Colonic mucosa (tissue), 4 donors: ENCODE measurements at regions not wholly inside any gene's neighbourhood (a gene's known extent, or its start where the extent isn't known, plus 50 kb on each side); places are given as distances from the start of the nearest gene placed in this dataset.

ENCODE experiments used
- DNase-seq: peaks from one replicate; pipeline ENCODE4 v3.0.0-alpha.2; 2020
- H3K27ac ChIP-seq: fragments of 200-600 bp; one replicate; pipeline ENCODE4 v1.8.0; 2021
- H3K27me3 ChIP-seq: fragments of 200-600 bp; one replicate; pipeline ENCODE4 v1.8.0; 2021
- H3K36me3 ChIP-seq: fragments of 200-600 bp; one replicate; pipeline ENCODE4 v1.8.0; 2021
- H3K4me1 ChIP-seq: fragments of 200-600 bp; one replicate; pipeline ENCODE4 v1.8.0; 2021; ENCODE audit warnings: mild to moderate bottlenecking
- H3K4me3 ChIP-seq: fragments of 200-600 bp; one replicate; pipeline ENCODE4 v1.8.0; 2021
- H3K9ac ChIP-seq, 2 donors: one replicate each; pipeline ENCODE4 v1.7.0; 2013; ENCODE audit warnings: control low read depth in 2 of 2, low read depth in 2 of 2, low read length in 2 of 2
- H3K9me3 ChIP-seq: fragments of 200-600 bp; one replicate; pipeline ENCODE4 v1.8.0; 2021
- intact Hi-C: fragments of 100-400 bp; cut with DNase I; formaldehyde crosslinking; loops from one replicate; pipeline ENCODE4 v1.14.1; 2022
- TF ChIP-seq, protein P1 (sequence below): fragments of 200-600 bp; IDR thresholded peaks from one replicate; pipeline ENCODE4 v1.8.0; 2022; ENCODE audit warnings: antibody characterized with exemption, mild to moderate bottlenecking
- donor health status: healthy.
- donor health status: DM: no; HTN: no; CAD: no.
- donor health status: DM: no; HTN: no; CAD: no.

DNA sequence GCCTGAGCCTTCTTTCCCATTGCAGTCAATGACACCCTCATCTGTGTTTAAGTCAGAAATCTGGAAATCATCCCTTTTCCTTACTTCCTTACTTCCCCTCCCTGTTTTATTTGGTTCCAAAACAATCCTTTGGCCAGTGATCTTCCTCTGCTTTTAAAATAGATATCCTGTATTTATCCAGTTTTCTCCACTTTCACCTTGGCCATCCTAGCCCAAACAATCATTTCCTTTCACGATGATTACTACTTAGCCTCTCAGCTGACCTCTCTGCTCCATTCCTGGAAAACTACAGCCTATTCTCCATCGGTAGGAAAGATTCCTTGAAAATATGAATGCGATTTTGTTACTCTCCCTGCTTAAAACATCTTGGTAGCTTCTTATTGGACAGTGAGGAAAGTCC lies 565.4 kb downstream of the TLR4 start:
- intact Hi-C loops = no loop called here
- H3K4me3 ChIP-seq = no peak overlapping the region
- TF ChIP-seq, protein P1, sequence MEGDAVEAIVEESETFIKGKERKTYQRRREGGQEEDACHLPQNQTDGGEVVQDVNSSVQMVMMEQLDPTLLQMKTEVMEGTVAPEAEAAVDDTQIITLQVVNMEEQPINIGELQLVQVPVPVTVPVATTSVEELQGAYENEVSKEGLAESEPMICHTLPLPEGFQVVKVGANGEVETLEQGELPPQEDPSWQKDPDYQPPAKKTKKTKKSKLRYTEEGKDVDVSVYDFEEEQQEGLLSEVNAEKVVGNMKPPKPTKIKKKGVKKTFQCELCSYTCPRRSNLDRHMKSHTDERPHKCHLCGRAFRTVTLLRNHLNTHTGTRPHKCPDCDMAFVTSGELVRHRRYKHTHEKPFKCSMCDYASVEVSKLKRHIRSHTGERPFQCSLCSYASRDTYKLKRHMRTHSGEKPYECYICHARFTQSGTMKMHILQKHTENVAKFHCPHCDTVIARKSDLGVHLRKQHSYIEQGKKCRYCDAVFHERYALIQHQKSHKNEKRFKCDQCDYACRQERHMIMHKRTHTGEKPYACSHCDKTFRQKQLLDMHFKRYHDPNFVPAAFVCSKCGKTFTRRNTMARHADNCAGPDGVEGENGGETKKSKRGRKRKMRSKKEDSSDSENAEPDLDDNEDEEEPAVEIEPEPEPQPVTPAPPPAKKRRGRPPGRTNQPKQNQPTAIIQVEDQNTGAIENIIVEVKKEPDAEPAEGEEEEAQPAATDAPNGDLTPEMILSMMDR = no peak
- H3K36me3 ChIP-seq = no peaks in the 10 kb centered on the region
- H3K9ac ChIP-seq = no peak overlapping the region
- no peaks in the 10 kb centered on the region for H3K4me1 ChIP-seq
- no peaks in the 10 kb centered on the region for H3K9me3 ChIP-seq
- no peaks in the 10 kb centered on the region for H3K27me3 ChIP-seq
- H3K27ac ChIP-seq = no peak overlapping the region
- no peak for DNase-seq

DNA sequence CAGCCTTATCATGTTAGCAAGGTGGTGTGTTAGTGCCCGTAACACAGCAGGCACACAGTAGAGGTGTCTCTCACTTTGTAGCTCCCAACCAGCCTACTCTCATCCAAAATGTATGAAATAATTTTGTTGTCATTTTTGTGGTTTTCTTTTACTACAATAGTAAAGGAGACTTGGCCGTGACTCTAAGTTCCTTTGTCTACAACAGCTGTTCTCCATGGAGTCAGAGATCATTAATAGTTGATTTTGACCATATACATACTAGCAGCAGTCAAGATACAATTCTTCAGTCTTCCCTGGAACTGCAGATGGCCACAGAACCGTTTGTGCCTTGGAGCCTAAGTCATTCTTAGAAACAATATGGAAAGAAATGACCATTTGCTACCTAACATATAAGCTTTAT lies 567.1 kb downstream of the TLR4 start:
- no peaks in the 10 kb centered on the region for H3K27me3 ChIP-seq
- no peaks in the 10 kb centered on the region for H3K9me3 ChIP-seq
- no peak overlapping the region for H3K27ac ChIP-seq
- no peak overlapping the region for H3K4me3 ChIP-seq
- no peak overlapping the region for H3K9ac ChIP-seq
- intact Hi-C loops = no loop called here
- no peaks in the 10 kb centered on the region for H3K4me1 ChIP-seq
- DNase-seq = no peak
- H3K36me3 ChIP-seq = no peaks in the 10 kb centered on the region
- TF ChIP-seq, protein P1 = no peak

DNA sequence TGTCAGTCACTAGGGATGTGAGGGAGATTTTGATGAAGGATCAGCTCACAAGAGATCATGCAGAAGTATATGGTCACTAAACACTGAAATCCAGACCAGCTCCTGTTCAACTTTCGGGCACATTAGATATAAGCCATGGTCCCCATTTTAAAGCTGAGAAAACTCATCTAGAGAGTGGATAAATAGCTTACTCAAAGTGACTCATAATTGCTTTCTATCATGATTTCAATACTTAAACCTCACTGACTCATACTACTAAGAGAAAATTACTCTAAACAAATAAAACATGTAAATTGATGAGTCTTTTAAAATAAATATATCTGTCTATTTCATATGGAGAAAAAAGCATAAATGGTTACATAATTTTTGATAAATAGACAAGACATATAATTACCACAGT lies 567.7 kb downstream of the TLR4 start:
- no peak for DNase-seq
- no peaks in the 10 kb centered on the region for H3K4me1 ChIP-seq
- H3K9me3 ChIP-seq = no peaks in the 10 kb centered on the region
- TF ChIP-seq, protein P1 = no peak
- intact Hi-C loops = no loop called here
- H3K27ac ChIP-seq = no peak overlapping the region
- H3K4me3 ChIP-seq = no peak overlapping the region
- H3K9ac ChIP-seq = no peak overlapping the region
- no peaks in the 10 kb centered on the region for H3K27me3 ChIP-seq
- H3K36me3 ChIP-seq = no peaks in the 10 kb centered on the region

DNA sequence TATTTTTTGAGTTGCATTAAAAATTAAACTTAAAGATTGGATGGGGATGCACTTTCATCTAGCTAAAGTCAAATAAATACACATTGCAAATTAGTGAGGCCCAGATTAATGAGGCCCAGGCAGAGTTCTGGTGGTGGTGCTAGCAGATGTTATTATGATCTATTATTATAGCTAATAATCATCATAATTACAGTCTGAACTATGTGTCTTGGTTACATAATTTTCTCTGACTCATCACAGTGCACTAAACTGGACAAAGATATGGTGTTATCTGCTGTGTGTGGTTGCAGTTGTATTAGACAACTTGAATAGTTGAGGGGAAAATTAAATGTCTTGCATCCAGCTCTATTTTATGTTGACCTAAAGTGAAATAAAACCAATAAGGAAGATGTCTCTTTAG lies 568.8 kb downstream of the TLR4 start:
- Histone ChIP-seq H3K9ac (no peak overlapping the region), H3K36me3 (no peaks in the 10 kb centered on the region), H3K27ac (no peak overlapping the region), H3K4me3 (no peak overlapping the region), H3K27me3 (no peaks in the 10 kb centered on the region), H3K9me3 (no peaks in the 10 kb centered on the region), H3K4me1 (no peaks in the 10 kb centered on the region)
- intact Hi-C loops = no loop called here
- TF ChIP-seq, protein P1 = no peak
- DNase-seq = no peak

DNA sequence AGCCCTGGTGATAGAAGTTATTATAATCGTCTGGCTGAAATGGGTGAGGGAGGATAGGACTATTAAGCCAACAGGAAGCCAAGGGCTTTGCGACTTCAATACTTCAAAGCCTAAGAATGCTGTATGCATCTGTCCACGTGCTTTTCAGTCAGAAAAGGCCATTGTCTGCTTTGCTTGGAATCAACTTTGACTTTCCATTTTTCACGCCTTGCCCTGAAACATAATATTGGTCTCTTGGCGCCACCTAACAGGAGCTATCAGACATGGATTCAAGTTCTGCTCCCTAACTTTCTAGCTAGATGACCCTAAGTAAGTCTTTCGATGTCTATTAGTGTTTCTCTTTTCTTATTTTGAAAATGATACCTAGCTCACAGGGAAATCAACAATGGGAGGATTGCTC lies 572.6 kb downstream of the TLR4 start:
- H3K4me3 ChIP-seq = no peak overlapping the region
- no peak for DNase-seq
- no peaks in the 10 kb centered on the region for H3K27me3 ChIP-seq
- no peaks in the 10 kb centered on the region for H3K4me1 ChIP-seq
- H3K36me3 ChIP-seq = no peaks in the 10 kb centered on the region
- TF ChIP-seq, protein P1 = no peak
- H3K9ac ChIP-seq = no peak overlapping the region
- intact Hi-C loops = no loop called here
- no peaks in the 10 kb centered on the region for H3K9me3 ChIP-seq
- H3K27ac ChIP-seq = no peak overlapping the region

DNA sequence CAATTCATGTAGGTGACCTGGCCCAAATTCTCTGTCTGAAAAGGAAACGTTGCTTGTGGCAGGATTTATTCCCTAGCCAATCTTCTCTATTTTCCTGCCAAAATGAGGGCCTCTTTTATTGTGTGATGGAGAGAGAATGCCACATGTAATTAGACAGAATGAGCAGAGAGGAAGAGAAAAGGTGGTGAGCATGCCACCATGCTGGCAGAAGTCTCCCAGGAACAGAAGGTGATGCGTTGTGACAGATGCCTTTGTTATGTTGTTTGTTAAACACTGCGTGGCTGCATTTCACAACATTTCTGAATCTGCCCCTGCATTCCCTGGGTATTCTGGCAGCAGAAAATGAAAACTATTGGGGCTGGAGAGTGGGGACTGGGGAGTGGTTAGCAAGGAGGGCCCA lies 577.6 kb downstream of the TLR4 start:
- TF ChIP-seq, protein P1 = no peak
- intact Hi-C loops = loop anchor here (10.0 kb wide), 1 partner anchor 73 kb away; no protein-coding TSS in a partner anchor
- H3K27me3 ChIP-seq = no peaks in the 10 kb centered on the region
- no peak overlapping the region for H3K9ac ChIP-seq
- H3K9me3 ChIP-seq = no peaks in the 10 kb centered on the region
- H3K4me3 ChIP-seq = no peak overlapping the region
- DNase-seq = no peak
- no peaks in the 10 kb centered on the region for H3K36me3 ChIP-seq
- H3K27ac ChIP-seq = no peak overlapping the region
- no peaks in the 10 kb centered on the region for H3K4me1 ChIP-seq
